ENCODE measurements at regions not wholly inside any gene's neighbourhood (a gene's known extent, or its start where the extent isn't known, plus 50 kb on each side); places are given as distances from the start of the nearest gene placed in this dataset.
"Not testable (repeated sequence)": the region's sequence is repeated elsewhere in the genome, so short reads cannot be mapped to it uniquely, and the experiment has no call there.

DNA sequence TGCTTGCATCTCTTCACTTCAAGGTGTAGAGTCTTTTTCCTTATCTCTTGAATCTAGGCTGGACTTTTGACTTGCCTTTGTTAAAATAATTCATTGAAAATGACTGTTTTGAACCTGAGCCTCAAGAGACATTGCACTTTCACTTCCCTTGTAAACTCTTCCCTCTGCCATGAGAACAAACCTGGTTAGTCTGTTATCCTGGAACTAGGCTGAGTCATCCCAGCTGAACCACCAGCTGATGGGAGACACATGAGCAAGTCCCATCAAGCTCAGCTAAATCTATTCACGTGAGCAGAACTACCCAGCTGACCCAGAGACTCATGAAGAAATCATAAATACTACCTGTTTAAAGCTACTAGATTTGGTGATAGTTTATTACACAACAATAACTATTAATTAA is 202.3 kb upstream of the CENPE start:
- WGBS (ENCODE audit: insufficient coverage), result no CpG with 5 or more reads among the region's 1 CpG
- Mint-ChIP-seq H3K36me3 (no peaks in the 10 kb centered on the region), H3K9me3 (peaks cover 0 to 2% (median 1%) of the 10 kb centered on the region in 7 donors), H3K27me3 (ENCODE audit: low read depth in 3 of 3) (peaks cover 0 to 2% (median 0%) of the 10 kb centered on the region in 3 donors), H3K4me3 (no peak overlapping the region), H3K4me1 (no peaks in the 10 kb centered on the region), H3K27ac (no peak overlapping the region)
- no peaks in the 10 kb centered on the region for H3K4me1 ChIP-seq (ENCODE audit: control insufficient read depth in 1 of 2, insufficient read depth in 2 of 2, low read length in 2 of 2)
- no peak overlapping the region for H3K9ac ChIP-seq (ENCODE audit: insufficient read depth, low read length, poor library complexity, severe bottlenecking)
- no peak overlapping the region for H3K27ac ChIP-seq (ENCODE audit: low read depth in 1 of 2, low read length in 2 of 2)
- intact Hi-C loops (cut with micrococcal nuclease), result no loop called here
- H3K36me3 ChIP-seq (replicated peaks in 1 of 2; ENCODE audit: control insufficient read depth in 1 of 2, insufficient read depth in 2 of 2, low read length in 2 of 2), result no peaks in the 10 kb centered on the region
- H2AFZ ChIP-seq (ENCODE audit: insufficient read depth, low read depth, low read length, poor library complexity, severe bottlenecking), result no peak overlapping the region
- no peak for TF ChIP-seq CTCF (IDR thresholded peaks at IDR 0.05)
- H3K79me2 ChIP-seq (ENCODE audit: insufficient read depth, low read length), result no peaks in the 10 kb centered on the region
- H3K4me2 ChIP-seq (replicated peaks; ENCODE audit: extremely low read depth, low read length, poor library complexity, severe bottlenecking), result no peak overlapping the region
- DNase-seq, result no peak
- no peaks in the 10 kb centered on the region for H4K20me1 ChIP-seq (ENCODE audit: insufficient read depth, low read length)
- no peaks in the 10 kb centered on the region for H3K27me3 ChIP-seq (ENCODE audit: control insufficient read depth in 2 of 2, insufficient read depth in 2 of 2, low read length in 2 of 2)
- H3K4me3 ChIP-seq (replicated peaks in 1 of 3; ENCODE audit: low read depth in 2 of 3, low read length in 3 of 3), result no peak overlapping the region
- no peaks in the 10 kb centered on the region for H3K9me3 ChIP-seq (replicated peaks in 1 of 2; ENCODE audit: control insufficient read depth in 1 of 2, insufficient read depth in 1 of 2, low read length in 2 of 2)

DNA sequence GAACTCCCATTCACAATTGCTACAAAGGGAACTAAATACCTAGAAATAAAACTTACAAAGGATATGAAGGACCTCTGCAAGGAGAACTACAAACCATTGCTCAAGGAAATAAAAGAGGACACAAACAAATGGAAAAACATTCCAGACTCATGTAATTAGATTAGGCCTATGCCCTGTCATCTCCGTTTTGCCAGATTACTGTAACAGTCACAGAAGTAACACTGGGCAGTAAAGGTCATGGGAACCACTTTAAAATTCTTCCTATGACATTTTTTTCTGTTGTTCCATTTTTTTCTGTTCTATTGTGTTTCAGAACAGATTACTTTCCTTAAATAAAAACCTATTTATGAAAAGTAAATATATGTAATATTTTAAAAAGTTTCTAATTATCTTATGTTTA is 199.4 kb upstream of the CENPE start:
- no peak overlapping the region for H3K9ac ChIP-seq (ENCODE audit: insufficient read depth, low read length, poor library complexity, severe bottlenecking)
- no peaks in the 10 kb centered on the region for H3K36me3 Mint-ChIP-seq
- H3K4me1 ChIP-seq (ENCODE audit: control insufficient read depth in 1 of 2, insufficient read depth in 2 of 2, low read length in 2 of 2), result no peaks in the 10 kb centered on the region
- H3K9me3 Mint-ChIP-seq, result peaks cover 0 to 5% (median 2%) of the 10 kb centered on the region in 7 donors
- no peak overlapping the region for H3K4me3 Mint-ChIP-seq
- peaks cover 0 to 2% (median 0%) of the 10 kb centered on the region in 3 donors for H3K27me3 Mint-ChIP-seq (ENCODE audit: low read depth in 3 of 3)
- H3K27ac Mint-ChIP-seq, result no peak overlapping the region
- no peaks in the 10 kb centered on the region for H3K27me3 ChIP-seq (ENCODE audit: control insufficient read depth in 2 of 2, insufficient read depth in 2 of 2, low read length in 2 of 2)
- TF ChIP-seq CTCF (IDR thresholded peaks at IDR 0.05), result no peak
- WGBS (ENCODE audit: insufficient coverage), result no CpG with 5 or more reads among the region's 1 CpG
- no peak overlapping the region for H2AFZ ChIP-seq (ENCODE audit: insufficient read depth, low read depth, low read length, poor library complexity, severe bottlenecking)
- H3K4me3 ChIP-seq (replicated peaks in 1 of 3; ENCODE audit: low read depth in 2 of 3, low read length in 3 of 3), result no peak overlapping the region
- DNase-seq, result no peak
- H3K79me2 ChIP-seq (ENCODE audit: insufficient read depth, low read length), result no peaks in the 10 kb centered on the region
- no peaks in the 10 kb centered on the region for H3K4me1 Mint-ChIP-seq
- intact Hi-C loops (cut with micrococcal nuclease), result no loop called here
- no peaks in the 10 kb centered on the region for H3K36me3 ChIP-seq (replicated peaks in 1 of 2; ENCODE audit: control insufficient read depth in 1 of 2, insufficient read depth in 2 of 2, low read length in 2 of 2)
- no peak overlapping the region for H3K27ac ChIP-seq (ENCODE audit: low read depth in 1 of 2, low read length in 2 of 2)
- no peaks in the 10 kb centered on the region for H3K9me3 ChIP-seq (replicated peaks in 1 of 2; ENCODE audit: control insufficient read depth in 1 of 2, insufficient read depth in 1 of 2, low read length in 2 of 2)
- no peaks in the 10 kb centered on the region for H4K20me1 ChIP-seq (ENCODE audit: insufficient read depth, low read length)
- H3K4me2 ChIP-seq (replicated peaks; ENCODE audit: extremely low read depth, low read length, poor library complexity, severe bottlenecking), result no peak overlapping the region

- H3K9me3 ChIP-seq (replicated peaks in 1 of 2; ENCODE audit: control insufficient read depth in 1 of 2, insufficient read depth in 1 of 2, low read length in 2 of 2), result peaks cover 0 to 16% of the 10 kb centered on the region in 2 donors
- H2AFZ ChIP-seq (ENCODE audit: insufficient read depth, low read depth, low read length, poor library complexity, severe bottlenecking); H3K4me3 Mint-ChIP-seq; H3K9ac ChIP-seq (ENCODE audit: insufficient read depth, low read length, poor library complexity, severe bottlenecking); H3K4me1 ChIP-seq (ENCODE audit: control insufficient read depth in 1 of 2, insufficient read depth in 2 of 2, low read length in 2 of 2); H3K27me3 ChIP-seq (ENCODE audit: control insufficient read depth in 2 of 2, insufficient read depth in 2 of 2, low read length in 2 of 2); H3K4me2 ChIP-seq (replicated peaks; ENCODE audit: extremely low read depth, low read length, poor library complexity, severe bottlenecking); H3K36me3 ChIP-seq (replicated peaks in 1 of 2; ENCODE audit: control insufficient read depth in 1 of 2, insufficient read depth in 2 of 2, low read length in 2 of 2); H3K27ac ChIP-seq (ENCODE audit: low read depth in 1 of 2, low read length in 2 of 2); H3K4me1 Mint-ChIP-seq; H3K79me2 ChIP-seq (ENCODE audit: insufficient read depth, low read length); DNase-seq; H3K27me3 Mint-ChIP-seq (ENCODE audit: low read depth in 3 of 3); intact Hi-C loops (cut with micrococcal nuclease); H4K20me1 ChIP-seq (ENCODE audit: insufficient read depth, low read length); H3K36me3 Mint-ChIP-seq; H3K27ac Mint-ChIP-seq; H3K4me3 ChIP-seq (replicated peaks in 1 of 3; ENCODE audit: low read depth in 2 of 3, low read length in 3 of 3): not testable (repeated sequence)
- WGBS (ENCODE audit: insufficient coverage), result no CpG with 5 or more reads among the region's 1 CpG
- peaks cover 6 to 22% (median 15%) of the 10 kb centered on the region in 7 donors for H3K9me3 Mint-ChIP-seq
Observed at GRCh38 chr4:103387508-103388011, 189.4 kb upstream of the CENPE start.
